H1 (cell line): ENCODE measurements at regions not wholly inside any gene's neighbourhood (a gene's known extent, or its start where the extent isn't known, plus 50 kb on each side); places are given as distances from the start of the nearest gene placed in this dataset.

Source experiments
- BACH1 ChIP-seq: IDR thresholded peaks from 2 replicates; pipeline ENCODE4 v1.6.1; 2012; ENCODE audit warnings: low read length, improper control_type of control experiment
- CBX8 ChIP-seq: fragments of 300-800, 300-1000 bp; sonication (generic); IDR thresholded peaks from 2 replicates; pipeline ENCODE4 v1.7.1; 2016; ENCODE audit warnings: low read depth, low read length, borderline replicate concordance
- EZH2 ChIP-seq: fragments of 200-600 bp; sonication (generic); IDR thresholded peaks from 2 replicates; pipeline ENCODE4 v1.7.1; 2012; ENCODE audit warnings: low read depth, mild to moderate bottlenecking, moderate library complexity, low read length, inconsistent platforms; ENCODE audit not compliant: severe bottlenecking
- FOSL1 ChIP-seq: IDR thresholded peaks from 2 replicates; pipeline ENCODE4 v1.6.1; 2011; ENCODE audit warnings: mild to moderate bottlenecking, low read depth, low read length, moderate library complexity; ENCODE audit not compliant: insufficient read depth
- JUND ChIP-seq: IDR thresholded peaks from 2 replicates; pipeline ENCODE4 v1.6.1; 2011; ENCODE audit warnings: mild to moderate bottlenecking, improper control_type of control experiment, low read length
- MAFK ChIP-seq: IDR thresholded peaks from 2 replicates; pipeline ENCODE4 v1.6.1; 2012; ENCODE audit warnings: low read depth, mild to moderate bottlenecking, improper control_type of control experiment, low read length
- POLR2AphosphoS5 ChIP-seq: IDR thresholded peaks from 2 replicates; pipeline ENCODE4 v1.6.1; 2011; ENCODE audit warnings: low read depth, low read length
- RFX5 ChIP-seq: IDR thresholded peaks from 2 replicates; pipeline ENCODE4 v1.6.1; 2011; ENCODE audit warnings: low read depth, low read length, improper control_type of control experiment, borderline replicate concordance
- RXRA ChIP-seq: IDR thresholded peaks from 2 replicates; pipeline ENCODE4 v1.6.1; 2011; ENCODE audit warnings: low read depth, mild to moderate bottlenecking, low read length, moderate library complexity; ENCODE audit not compliant: insufficient read depth
- SAP30 ChIP-seq: fragments of 300-600 bp; sonication (generic); IDR thresholded peaks from 2 replicates; pipeline ENCODE4 v1.7.1; 2012; ENCODE audit warnings: low read length, moderate library complexity, mild to moderate bottlenecking, inconsistent platforms; ENCODE audit not compliant: insufficient read depth, insufficient replicate concordance
- SIX5 ChIP-seq: IDR thresholded peaks from 2 replicates; pipeline ENCODE4 v1.6.1; 2011; ENCODE audit warnings: mild to moderate bottlenecking, low read depth, low read length
- TAF7 ChIP-seq: optimal IDR thresholded peaks from 2 replicates; pipeline ENCODE3; 2011; ENCODE audit warnings: low read depth, mild to moderate bottlenecking, inconsistent platforms, low read length, moderate library complexity, borderline replicate concordance
- TF ChIP-seq, protein P1 (sequence below): IDR thresholded peaks from 2 replicates; pipeline ENCODE4 v1.6.1; 2012; ENCODE audit warnings: inconsistent platforms

DNA sequence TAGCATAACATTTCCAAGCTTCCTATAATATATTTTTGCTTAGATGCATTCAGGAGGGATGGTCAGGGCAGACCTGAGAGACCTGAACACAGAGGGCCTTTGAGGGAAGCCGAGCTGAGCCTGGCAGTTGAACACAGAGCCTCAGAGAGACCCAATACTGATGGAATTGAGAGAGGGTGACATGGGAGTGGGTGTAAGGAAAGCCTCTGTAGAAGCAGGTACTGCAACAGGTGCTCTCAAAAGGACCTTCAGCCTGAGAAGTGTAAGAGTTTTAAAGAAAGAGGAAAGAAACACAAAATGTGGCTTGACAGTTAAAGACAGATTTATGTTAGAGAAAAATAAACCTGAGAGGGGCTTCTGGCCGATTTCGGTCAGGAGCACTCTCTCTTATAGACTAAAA is 73.9 kb upstream of the PGBD5 start (continued):
- no peak for TF ChIP-seq POLR2AphosphoS5
- TF ChIP-seq, protein P1, sequence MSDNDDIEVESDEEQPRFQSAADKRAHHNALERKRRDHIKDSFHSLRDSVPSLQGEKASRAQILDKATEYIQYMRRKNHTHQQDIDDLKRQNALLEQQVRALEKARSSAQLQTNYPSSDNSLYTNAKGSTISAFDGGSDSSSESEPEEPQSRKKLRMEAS = no peak
- TF ChIP-seq TAF7 = no peak
- no peak for TF ChIP-seq MAFK
- no peak for TF ChIP-seq RXRA
- no peak for TF ChIP-seq FOSL1
- no peak for TF ChIP-seq SIX5
- no peak for TF ChIP-seq CBX8
- TF ChIP-seq JUND = no peak
- no peak for TF ChIP-seq BACH1
- no peak for TF ChIP-seq SAP30
- TF ChIP-seq RFX5 = no peak
- TF ChIP-seq EZH2 = no peak
